WTC11 (cell line): ENCODE measurements at regions not wholly inside any gene's neighbourhood (a gene's known extent, or its start where the extent isn't known, plus 50 kb on each side); places are given as distances from the start of the nearest gene placed in this dataset.

Experiments
- CTCF ChIP-seq: fragments of 200-600 bp; IDR thresholded peaks from 2 replicates; pipeline ENCODE4 v1.8.0; 2022; ENCODE audit warnings: antibody characterized with exemption
- TCF7 ChIP-seq: sonication (generic); formaldehyde crosslinking; IDR thresholded peaks from 2 replicates; pipeline ENCODE4 v1.8.0; 2022; ENCODE audit warnings: mild to moderate bottlenecking, low read depth, missing genetic modification reagents, moderate library complexity
- USF2 ChIP-seq: sonication (generic); formaldehyde crosslinking; IDR thresholded peaks from 2 replicates; pipeline ENCODE4 v1.8.1; 2023; ENCODE audit warnings: mild to moderate bottlenecking, missing genetic modification reagents, moderate library complexity

- TF ChIP-seq TCF7 (no peak), CTCF (no peak), USF2 (CRISPR knock-in tag) (no peak)
Observed at GRCh38 chr21:41638201-41638790, 128.6 kb downstream of the RIPK4 start.
